ENCODE measurements at regions not wholly inside any gene's neighbourhood (a gene's known extent, or its start where the extent isn't known, plus 50 kb on each side); places are given as distances from the start of the nearest gene placed in this dataset.

DNA sequence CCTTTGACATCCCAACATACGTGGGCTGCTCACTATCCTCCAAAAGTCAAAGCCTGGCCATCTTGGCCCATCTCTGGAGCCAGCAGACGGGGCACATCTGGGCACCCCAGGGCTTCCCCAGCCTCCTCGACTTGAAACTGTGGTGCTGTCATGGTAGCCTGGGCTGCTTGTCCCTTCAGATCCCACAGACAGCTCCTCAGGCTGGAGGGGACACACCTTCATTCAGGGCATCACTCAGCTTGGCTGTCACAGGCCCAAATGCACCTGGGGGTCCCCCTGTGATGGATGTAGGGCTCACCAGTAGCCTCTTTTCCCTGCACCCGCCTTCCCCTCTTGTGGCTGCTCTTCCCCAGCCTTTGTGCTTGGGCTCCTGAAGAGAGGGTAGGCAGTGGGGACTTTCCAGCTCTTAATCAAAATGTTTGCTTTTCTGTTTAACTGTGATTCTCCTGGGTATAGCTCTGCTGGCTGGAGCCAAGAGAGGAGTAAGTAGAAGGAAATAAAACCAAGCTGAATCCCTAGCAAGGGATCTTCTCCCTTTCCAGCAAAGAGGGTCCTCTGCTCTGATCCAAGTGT, 92.3 kb downstream of the GYPC start:
- DNase-seq (ENCODE audit: low read depth, low spot score), result no peak

DNA sequence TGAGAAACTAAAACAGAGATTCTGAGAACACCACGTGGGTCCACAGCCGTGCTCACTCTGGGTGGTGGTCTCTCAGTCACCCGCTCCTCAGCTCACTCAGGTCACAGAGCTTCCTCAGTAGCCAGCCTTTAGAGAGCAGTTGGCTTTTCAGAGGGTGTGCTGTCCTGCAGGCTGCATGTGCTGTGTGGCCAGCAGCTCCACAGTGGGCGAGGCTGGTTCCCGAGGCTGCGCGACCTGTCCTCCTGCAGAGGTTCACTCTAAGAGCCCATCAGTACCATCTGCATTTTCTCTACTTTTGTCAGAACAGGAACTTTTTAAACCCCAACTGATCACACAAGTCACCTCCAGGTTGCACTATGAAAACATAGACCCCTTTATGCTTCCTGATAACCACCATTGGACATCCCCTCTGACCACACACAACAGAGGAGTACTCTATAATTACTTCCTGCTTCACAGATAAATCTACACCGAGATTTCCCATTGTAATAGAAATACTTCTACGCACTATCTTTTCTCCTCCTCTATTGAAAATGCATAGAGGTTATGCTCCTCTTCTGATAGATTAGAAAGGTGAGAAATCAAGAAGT, 93.1 kb downstream of the GYPC start:
- no peak for DNase-seq (ENCODE audit: low read depth, low spot score)

- DNase-seq (ENCODE audit: low read depth, low spot score), result no peak
Observed at GRCh38 chr2:126749537-126749936, 93.6 kb downstream of the GYPC start.

GRCh38 chr2:126750506-126750905, 94.5 kb downstream of the GYPC start:
- DNase-seq (ENCODE audit: low read depth, low spot score), result no peak

GRCh38 chr2:126751477-126751876, 95.5 kb downstream of the GYPC start:
- no peak for DNase-seq (ENCODE audit: low read depth, low spot score)

DNA sequence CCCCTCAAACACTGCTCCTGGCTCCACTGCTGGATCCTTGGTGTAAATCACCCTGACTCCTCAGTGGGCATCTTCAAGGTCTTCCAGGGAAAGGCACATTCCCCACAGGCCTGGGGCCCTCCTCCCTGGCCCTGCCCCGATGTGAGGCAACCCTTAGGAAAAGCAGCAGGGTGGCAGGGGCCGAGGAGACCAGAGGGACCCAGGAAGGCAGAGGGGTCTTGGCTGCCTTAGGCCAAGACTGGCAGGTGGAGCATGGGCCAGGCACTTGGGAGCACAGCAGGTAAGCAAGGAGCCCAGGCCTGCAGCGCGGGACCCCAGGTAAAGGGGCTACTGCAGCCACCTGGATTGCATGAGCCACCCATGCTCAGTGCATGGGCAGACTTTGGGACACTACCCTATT, 96.9 kb downstream of the GYPC start:
- no peak for DNase-seq (ENCODE audit: low read depth, low spot score)

GRCh38 chr2:126753501-126754212, 97.7 kb downstream of the GYPC start:
- no peak for DNase-seq (ENCODE audit: low read depth, low spot score)

DNA sequence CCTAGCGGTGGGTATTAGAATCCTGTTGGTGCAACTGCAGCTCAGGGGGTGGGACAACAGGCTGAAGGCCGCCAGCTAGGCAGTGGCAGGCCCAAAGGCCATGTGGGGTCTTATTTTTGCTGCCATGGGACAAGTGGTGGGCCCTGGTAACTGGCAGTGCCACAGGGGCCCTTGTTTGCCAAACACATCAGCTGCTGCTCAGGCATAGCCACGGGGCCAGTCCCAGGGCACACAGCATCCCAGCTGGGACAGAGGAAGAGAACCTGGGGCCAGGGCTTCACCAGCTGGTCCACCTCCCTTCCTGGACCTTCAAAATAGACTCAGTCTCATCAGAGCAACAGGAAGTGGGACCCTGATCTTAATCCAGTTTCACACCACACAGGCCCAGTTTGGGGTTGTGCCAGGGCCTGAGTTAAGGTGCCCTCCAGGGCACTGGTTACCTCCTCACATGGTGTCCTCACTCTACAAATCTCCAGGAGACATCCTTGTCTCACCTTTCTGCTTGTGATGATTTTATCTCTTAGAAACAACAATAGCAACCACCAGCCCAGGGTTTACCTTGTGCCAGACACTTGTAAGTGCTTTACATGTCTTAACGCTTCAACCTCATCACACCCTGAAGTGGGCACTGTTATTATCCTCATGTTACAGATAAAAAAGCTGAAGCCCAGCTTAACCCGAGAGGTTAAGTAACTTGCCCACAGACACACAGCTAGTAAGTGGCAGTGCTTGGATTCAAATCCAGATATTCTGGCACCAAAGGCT, 98.5 kb downstream of the GYPC start:
- DNase-seq (ENCODE audit: low read depth, low spot score), result no peak

DNA sequence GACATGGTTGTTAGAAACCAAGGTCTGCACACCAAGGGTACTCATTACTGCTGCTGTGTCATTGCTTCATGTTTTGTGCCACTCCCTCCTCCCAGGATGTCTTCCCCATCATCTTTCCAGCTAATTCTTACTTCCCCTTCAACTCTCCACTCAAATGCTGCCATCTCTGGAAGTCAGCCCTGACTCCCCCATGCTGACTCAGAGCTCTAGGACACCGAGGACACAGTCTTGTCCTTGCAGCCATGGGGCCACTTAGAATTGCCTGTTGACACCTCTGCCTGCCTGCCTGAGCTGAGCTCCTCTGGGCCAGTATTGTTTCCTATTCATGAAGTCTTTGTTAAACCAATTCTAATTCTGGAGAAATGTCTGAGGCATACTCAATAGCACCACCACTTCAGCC, 100.2 kb downstream of the GYPC start:
- DNase-seq (ENCODE audit: low read depth, low spot score), result no peak

DNA sequence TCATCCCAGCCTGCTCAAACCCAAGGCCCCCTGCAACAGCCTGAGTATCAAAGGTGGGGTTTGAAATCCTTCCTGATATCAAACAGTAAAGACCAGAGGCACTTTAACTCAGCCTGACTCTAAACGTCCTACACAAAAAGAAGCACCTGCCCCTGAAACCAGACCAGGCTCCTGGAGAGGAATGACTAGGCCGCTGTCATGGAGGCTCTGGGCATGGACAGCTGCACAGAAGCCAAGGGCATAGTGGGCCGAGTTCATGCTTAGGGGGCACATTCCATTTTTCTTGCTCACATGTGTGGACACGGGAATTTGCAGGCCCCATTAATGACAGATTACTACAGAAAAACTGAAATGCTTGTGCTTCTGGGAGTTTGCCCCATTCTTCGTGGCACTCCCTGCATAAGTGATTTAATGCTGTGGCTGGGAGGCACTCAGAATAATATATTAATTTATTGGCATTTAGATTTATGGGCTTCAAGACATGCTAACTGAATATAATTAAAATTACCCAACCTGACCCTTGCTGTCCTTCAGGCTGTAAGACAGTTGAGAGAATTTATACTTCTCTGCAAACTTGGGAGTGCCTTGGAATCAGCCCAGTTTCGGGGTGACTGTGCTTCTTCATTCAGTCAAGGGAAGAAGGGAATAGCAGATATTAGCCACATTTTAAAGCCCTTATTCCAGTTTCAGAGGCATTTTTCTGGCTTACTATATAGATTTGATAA, 105.5 kb downstream of the GYPC start:
- DNase-seq (ENCODE audit: low read depth, low spot score), result no peak

GRCh38 chr2:126761981-126762878, 106.3 kb downstream of the GYPC start:
- no peak for DNase-seq (ENCODE audit: low read depth, low spot score)

DNA sequence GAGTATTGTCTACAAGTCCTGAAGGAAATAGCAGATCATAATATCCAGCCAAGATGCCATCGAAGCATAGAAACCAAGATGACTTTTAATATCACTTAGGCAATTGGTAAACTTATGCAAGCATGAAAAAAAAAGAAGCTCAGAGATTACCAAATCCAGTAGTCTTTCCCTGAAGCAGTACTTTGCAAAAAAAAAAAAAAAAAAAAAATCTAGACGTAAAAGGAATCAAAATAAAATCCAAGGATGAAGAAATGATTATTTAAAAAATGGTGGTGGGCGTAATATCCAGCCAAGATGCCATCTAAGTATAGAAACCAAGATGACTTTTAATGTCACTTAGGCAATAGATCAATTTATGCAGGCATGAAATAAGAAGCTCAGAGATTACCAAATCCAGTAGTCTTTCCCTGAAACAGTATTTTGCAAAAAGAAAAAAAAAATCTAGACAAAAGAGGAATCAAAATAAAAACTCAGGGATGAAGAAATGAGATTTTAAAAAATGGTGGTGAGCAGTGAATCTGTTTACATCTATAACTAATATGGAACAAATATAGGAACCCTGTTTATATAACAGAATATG, 108.8 kb downstream of the GYPC start:
- no peak for DNase-seq (ENCODE audit: low read depth, low spot score)

DNA sequence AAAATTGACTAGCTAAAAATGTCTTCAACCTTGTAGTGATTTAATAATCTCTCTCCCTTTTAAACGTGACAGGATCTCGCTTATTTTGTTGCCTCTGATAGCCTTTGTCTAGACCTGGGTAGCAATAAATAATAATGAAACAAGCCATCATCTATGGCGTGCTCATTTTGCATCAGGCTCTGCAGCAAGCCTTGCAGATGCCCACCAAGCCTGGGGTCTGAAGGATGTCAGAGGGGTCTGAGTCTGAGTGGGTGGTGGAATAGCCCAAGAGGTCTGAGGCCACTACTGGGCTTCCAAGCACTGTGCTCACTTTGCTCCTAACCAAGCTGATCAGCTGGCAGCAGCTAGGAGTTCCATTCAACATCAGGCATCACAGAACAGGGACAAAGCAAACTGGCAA, 109.4 kb downstream of the GYPC start:
- DNase-seq (ENCODE audit: low read depth, low spot score), result no peak

DNA sequence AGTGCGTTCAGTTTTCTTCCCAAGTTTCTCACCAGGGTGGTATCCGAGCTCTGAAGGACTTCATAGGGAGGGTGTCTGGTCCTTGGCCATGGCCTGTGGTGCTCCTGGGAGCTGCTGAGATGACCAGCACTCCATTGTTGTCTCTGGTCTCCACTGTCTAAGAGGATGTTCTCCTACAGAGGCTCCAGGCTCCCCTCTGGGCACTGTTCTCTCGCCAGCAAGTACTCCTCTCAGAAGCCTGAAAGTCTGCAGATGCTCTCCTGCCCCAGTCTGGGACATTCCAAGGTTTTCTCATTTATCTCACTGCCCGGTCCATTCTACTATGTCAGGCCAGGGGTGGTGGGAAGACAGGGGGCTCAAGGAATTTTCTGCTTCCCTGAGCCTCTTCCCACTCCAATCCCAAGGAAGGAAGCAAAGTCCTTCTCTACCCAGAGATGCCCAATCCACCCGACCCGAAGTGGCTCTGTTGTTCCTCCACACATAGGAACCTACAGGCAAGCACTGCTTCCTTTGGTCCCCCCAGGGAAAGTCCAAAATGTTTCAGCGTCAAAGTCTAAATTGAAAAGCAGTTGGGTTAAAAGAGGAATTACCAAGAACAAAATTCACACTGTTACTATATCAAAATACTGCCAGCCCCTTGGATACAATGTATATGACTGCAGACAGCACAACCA, 110.5 kb downstream of the GYPC start:
- DNase-seq (ENCODE audit: low read depth, low spot score), result no peak

DNA sequence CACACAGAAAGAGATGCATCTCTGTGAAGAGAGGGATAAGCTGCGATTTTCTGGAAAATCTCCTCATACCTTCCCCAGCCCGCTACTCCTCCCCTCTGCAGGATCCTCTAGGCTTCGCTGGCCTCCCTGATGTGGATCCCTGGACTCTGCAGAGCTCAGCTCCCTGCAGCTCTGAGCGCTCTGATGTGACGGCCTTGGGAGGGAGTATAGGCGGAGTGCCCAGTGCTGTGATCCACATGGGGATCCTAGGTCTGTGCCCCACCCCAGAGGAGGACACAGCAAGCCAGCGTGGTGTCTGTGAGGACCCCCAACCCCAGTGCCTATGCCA, 111.0 kb downstream of the GYPC start:
- DNase-seq (ENCODE audit: low read depth, low spot score), result no peak

- no peak for DNase-seq (ENCODE audit: low read depth, low spot score)
Observed at GRCh38 chr2:126769118-126769517, 113.2 kb downstream of the GYPC start.

- no peak for DNase-seq (ENCODE audit: low read depth, low spot score)
Observed at GRCh38 chr2:126770466-126770865, 114.5 kb downstream of the GYPC start.

DNA sequence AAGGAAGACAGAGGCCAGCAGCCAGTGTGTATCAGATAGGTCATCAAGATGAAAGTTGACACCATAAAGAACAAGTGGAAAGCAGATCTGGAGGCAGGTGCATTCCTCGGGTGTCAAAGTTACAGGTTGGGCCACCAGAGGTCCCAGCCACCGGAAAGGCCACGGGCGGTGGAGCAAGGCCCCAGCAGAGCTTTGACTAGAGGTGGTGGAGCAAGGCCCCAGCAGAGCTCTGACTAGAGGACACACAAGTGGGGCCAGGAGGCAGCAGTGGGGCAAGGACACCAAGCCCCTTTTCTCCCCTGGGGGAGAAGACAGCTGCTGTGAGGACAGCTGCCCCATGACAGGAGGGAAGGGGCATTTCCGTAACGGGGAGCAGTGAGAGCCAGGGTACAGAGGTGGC, 115.1 kb downstream of the GYPC start:
- DNase-seq (ENCODE audit: low read depth, low spot score), result no peak

DNA sequence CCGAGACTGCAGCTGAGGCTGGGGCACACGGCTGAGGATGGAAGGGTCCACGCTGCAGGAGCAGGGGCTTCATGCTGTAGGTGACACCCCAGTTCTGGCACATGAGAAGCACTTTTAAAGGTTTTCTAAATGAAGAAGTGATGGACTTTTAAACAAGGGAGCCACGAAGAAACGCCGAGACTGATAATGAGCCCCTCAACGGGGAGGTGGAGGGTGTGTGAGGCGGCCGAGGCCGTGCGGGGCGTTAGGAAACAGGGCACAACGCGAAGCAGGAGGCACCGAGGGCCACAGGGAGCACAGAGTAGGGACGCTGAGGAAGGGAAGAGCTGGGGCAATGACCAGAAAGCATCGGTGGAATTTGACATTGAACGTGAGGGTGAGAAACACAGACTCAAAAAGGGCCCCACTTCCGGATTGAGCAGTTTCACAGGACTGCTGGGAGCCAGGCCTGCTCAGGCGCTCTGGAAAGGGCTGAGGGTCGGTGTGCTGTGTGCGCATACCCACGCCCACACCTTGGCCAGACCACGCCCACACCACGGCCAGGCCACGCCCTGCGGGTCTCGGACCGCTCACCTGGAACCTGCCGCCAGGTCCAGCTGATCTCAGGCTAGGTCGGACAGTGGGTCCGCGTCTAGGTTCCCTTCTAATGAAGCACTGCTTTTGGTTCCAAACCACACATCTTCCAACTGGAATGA, 115.7 kb downstream of the GYPC start:
- DNase-seq (ENCODE audit: low read depth, low spot score), result no peak

DNA sequence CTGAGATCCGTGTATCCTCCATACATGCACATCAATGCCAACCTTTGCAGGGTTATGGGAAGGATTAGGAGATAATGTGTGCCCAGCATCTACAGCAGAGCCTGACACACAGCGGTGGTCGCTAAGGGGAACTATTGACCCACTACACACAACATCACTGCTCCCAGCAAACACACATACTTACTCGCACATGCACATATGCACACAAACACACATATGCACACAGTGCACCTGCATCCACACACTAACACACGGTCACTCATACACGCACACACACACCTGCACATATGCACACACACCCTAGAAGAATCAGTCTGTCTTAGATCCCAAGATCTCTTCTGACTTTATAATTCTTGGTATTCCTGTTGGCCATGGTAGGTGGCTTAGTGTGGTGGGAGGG, 118.3 kb downstream of the GYPC start:
- no peak for DNase-seq (ENCODE audit: low read depth, low spot score)
